HepG2 (cell line): ENCODE measurements at regions not wholly inside any gene's neighbourhood (a gene's known extent, or its start where the extent isn't known, plus 50 kb on each side); places are given as distances from the start of the nearest gene placed in this dataset.

Experiments used
- FIP1L1 ChIP-seq: fragments of 200-400 bp; formaldehyde crosslinking; IDR thresholded peaks from 2 replicates; pipeline ENCODE4 v1.6.1; 2018; ENCODE audit warnings: low read depth, mild to moderate bottlenecking, low read length, moderate library complexity, borderline replicate concordance; ENCODE audit not compliant: insufficient read depth
- FOXM1 ChIP-seq: sonication (generic); formaldehyde crosslinking; IDR thresholded peaks from 2 replicates; pipeline ENCODE4 v1.5.0; 2020; ENCODE audit warnings: missing genetic modification reagents
- TF ChIP-seq, protein P1 (sequence below): sonication (generic); formaldehyde crosslinking; conservative IDR thresholded peaks from 2 replicates; pipeline ENCODE4 v1.4.0; 2020; ENCODE audit warnings: missing genetic modification reagents

DNA sequence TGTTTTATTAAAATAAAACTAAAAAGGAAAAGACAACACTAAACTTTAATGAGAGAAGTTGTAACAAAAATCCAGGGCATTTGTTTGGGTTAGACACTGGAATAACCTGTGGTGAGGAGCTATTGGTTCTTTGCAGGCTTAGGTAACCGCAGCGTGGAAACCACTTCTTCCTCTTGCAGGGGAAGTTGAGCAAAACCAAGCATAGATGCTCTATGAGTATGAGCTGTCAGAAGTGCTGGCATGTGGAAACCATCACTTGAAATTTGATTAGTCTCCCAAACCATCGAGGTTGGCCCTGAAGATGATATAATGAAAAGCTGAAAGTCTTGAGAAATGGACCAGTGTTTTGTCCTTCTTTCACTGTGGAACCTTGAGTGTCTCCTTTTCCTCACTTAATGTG, 127.1 kb upstream of the RBMS3 start:
- TF ChIP-seq FIP1L1 (no peak), FOXM1 (CRISPR knock-in tag) (no peak)
- TF ChIP-seq, protein P1, sequence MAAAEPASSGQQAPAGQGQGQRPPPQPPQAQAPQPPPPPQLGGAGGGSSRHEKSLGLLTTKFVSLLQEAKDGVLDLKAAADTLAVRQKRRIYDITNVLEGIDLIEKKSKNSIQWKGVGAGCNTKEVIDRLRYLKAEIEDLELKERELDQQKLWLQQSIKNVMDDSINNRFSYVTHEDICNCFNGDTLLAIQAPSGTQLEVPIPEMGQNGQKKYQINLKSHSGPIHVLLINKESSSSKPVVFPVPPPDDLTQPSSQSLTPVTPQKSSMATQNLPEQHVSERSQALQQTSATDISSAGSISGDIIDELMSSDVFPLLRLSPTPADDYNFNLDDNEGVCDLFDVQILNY (CRISPR knock-in tag): no peak
